ENCODE measurements at regions not wholly inside any gene's neighbourhood (a gene's known extent, or its start where the extent isn't known, plus 50 kb on each side); places are given as distances from the start of the nearest gene placed in this dataset.

DNA sequence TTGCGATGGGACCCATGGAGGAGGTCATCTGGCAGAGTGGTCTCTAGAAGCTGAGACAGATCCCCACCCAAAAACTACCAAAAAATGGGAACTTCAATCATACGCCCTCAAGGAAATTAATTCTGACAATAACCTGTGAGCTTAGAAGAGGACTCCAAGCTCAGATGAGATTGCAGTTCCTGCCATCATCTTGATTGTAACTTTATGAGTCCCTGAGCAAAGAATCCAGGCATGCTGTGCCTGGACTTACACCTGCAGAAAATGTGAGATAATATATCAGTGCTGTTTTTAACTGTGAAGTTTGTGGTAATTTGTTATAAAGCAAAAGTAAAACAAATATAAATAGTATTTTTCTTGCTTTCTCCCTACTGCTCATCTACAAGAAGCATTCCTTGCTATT lies 299.6 kb upstream of the MBL2 start:
- TF ChIP-seq, protein P1, sequence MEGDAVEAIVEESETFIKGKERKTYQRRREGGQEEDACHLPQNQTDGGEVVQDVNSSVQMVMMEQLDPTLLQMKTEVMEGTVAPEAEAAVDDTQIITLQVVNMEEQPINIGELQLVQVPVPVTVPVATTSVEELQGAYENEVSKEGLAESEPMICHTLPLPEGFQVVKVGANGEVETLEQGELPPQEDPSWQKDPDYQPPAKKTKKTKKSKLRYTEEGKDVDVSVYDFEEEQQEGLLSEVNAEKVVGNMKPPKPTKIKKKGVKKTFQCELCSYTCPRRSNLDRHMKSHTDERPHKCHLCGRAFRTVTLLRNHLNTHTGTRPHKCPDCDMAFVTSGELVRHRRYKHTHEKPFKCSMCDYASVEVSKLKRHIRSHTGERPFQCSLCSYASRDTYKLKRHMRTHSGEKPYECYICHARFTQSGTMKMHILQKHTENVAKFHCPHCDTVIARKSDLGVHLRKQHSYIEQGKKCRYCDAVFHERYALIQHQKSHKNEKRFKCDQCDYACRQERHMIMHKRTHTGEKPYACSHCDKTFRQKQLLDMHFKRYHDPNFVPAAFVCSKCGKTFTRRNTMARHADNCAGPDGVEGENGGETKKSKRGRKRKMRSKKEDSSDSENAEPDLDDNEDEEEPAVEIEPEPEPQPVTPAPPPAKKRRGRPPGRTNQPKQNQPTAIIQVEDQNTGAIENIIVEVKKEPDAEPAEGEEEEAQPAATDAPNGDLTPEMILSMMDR (conservative IDR thresholded peaks at IDR 0.05; ENCODE audit: low read depth), result no peak
- CTCF ChIA-PET, result no interaction called here
- POLR2A ChIA-PET (ENCODE audit: low non-redundant PET), result no interaction called here
- DNase-seq (ENCODE audit: low spot score), result no peak
- H3K27ac ChIP-seq, result no peak overlapping the region

DNA sequence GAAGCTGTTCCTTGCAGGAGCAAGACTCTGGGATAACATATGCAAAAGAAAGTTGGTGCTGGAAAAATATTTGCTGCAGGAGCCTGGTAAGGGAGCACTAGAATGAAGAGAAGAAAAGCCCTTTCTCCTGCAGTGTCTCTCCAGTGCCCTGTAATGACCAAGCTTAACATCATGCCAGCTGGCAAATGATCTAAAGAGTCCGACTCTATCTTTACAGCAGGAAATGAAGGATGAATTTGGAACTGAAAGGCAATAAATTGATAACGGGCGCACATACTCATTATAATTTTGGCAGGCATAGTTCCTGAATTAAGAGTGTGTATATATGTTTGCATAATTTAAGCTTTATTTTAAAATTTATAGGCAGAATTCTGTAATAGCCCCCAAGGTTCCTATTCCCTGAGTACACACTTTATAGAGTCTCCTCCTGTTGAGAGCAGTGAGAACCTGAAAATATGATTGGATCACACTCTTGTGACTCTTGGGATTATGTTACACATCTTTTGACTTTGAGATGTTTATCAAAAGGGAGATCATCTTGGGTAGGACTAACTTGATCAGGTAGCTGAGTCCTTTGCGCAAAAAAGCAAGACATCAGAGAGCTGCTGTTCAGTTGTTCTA lies 299.0 kb upstream of the MBL2 start:
- ChIA-PET POLR2A (ENCODE audit: low non-redundant PET) (no interaction called here), CTCF (no interaction called here)
- DNase-seq (ENCODE audit: low spot score), result no peak
- no peak overlapping the region for H3K27ac ChIP-seq
- TF ChIP-seq, protein P1 (conservative IDR thresholded peaks at IDR 0.05; ENCODE audit: low read depth), result no peak

GRCh38 chr10:53069013-53069412 lies 296.4 kb upstream of the MBL2 start:
- H3K27ac ChIP-seq, result no peak overlapping the region
- CTCF ChIA-PET, result no interaction called here
- no peak for DNase-seq (ENCODE audit: low spot score)
- TF ChIP-seq, protein P1 (conservative IDR thresholded peaks at IDR 0.05; ENCODE audit: low read depth), result no peak
- POLR2A ChIA-PET (ENCODE audit: low non-redundant PET), result no interaction called here

DNA sequence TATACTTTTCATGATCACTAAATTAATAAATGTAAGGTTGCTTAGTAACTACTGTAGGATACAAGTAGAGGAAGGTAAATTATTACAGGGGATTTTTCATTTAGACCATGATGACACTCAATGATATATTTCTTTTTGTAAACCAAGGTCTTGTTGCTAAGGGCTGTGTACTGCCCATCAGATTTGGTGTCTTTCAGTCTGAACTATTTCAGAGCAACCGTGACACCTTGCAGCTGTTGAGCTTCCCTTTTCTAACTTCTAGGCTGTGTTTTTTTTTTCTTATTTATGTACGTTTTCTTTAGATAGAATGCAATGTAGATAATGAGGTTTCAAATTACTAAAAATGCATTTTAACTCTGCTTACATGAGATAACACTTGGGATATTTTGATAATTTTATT lies 292.0 kb upstream of the MBL2 start:
- H3K27ac ChIP-seq, result no peak overlapping the region
- DNase-seq (ENCODE audit: low spot score), result no peak
- ChIA-PET CTCF (no interaction called here), POLR2A (ENCODE audit: low non-redundant PET) (no interaction called here)
- TF ChIP-seq, protein P1 (conservative IDR thresholded peaks at IDR 0.05; ENCODE audit: low read depth), result no peak

GRCh38 chr10:53063805-53064204 lies 291.2 kb upstream of the MBL2 start:
- TF ChIP-seq, protein P1 (conservative IDR thresholded peaks at IDR 0.05; ENCODE audit: low read depth), result no peak
- POLR2A ChIA-PET (ENCODE audit: low non-redundant PET), result no interaction called here
- CTCF ChIA-PET, result no interaction called here
- no peak overlapping the region for H3K27ac ChIP-seq
- DNase-seq (ENCODE audit: low spot score), result no peak

DNA sequence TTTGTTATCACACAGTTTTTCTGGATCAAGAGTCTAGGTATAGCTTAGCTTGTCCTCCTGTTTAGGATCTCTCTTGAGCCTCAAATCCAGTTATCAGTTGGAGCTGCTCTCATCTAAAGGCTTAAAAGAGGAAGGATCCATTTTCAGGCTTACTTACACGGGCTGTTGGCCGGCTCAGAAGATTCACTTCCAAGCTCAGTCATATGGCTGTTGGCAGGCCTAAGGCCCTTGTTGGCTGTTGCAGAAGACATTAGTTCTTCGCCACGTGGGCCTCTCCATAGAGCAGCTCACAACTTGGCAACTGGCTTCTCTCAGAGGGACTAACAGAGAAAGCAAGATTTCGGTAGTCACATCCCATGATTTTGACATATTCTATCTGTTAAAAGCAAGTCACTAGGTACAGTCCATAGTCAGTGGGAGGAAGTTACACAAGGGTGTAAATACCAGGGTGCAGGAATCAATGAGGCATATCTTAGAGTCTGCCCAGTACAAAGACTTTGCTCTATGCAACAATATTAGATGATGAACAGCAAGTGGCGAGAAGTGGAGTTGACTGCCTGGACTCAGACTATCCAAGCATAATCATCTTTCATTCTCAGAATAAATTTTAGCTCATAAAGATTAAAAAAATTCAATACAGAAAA lies 280.1 kb upstream of the MBL2 start:
- ChIA-PET POLR2A (ENCODE audit: low non-redundant PET) (no interaction called here), CTCF (no interaction called here)
- H3K27ac ChIP-seq, result no peak overlapping the region
- TF ChIP-seq, protein P1 (conservative IDR thresholded peaks at IDR 0.05; ENCODE audit: low read depth), result no peak
- DNase-seq (ENCODE audit: low spot score), result no peak
